Smooth muscle cell (in vitro differentiated cells): ENCODE measurements at regions not wholly inside any gene's neighbourhood (a gene's known extent, or its start where the extent isn't known, plus 50 kb on each side); places are given as distances from the start of the nearest gene placed in this dataset.

Experiments used
- DNase-seq: peaks from one replicate; lab custom pipeline; 2025; ENCODE audit not compliant: unreplicated experiment; lab: John Stamatoyannopoulos, UW
- H2AFZ ChIP-seq: fragments of 200-600 bp; sonication (generic); 2 replicates; pipeline ENCODE4 v1.6.0; 2016; ENCODE audit warnings: antibody characterized with exemption, low read depth, mild to moderate bottlenecking
- H3F3A ChIP-seq: fragments of 200-600 bp; sonication (generic); 2 replicates; pipeline ENCODE4 v1.6.0; 2017; ENCODE audit warnings: antibody characterized with exemption, low read depth
- H3K27ac ChIP-seq: fragments of 200-600 bp; sonication (generic); 2 replicates; pipeline ENCODE4 v1.5.1; 2016; ENCODE audit warnings: low read depth, mild to moderate bottlenecking
- H3K27me3 ChIP-seq: fragments of 200-600 bp; sonication (generic); 2 replicates; pipeline ENCODE4 v1.6.1; 2016; ENCODE audit warnings: low read depth, mild to moderate bottlenecking
- H3K36me3 ChIP-seq: fragments of 200-600 bp; sonication (generic); 2 replicates; pipeline ENCODE4 v1.5.1; 2016; ENCODE audit warnings: low read depth
- H3K4me1 ChIP-seq: fragments of 200-600 bp; sonication (generic); 2 replicates; pipeline ENCODE4 v1.5.1; 2016; ENCODE audit warnings: low read depth
- H3K4me2 ChIP-seq: fragments of 200-600 bp; sonication (generic); 2 replicates; pipeline ENCODE4 v1.6.0; 2016; ENCODE audit warnings: mild to moderate bottlenecking
- H3K4me3 ChIP-seq: fragments of 200-600 bp; sonication (generic); 2 replicates; pipeline ENCODE4 v1.5.1; 2016; ENCODE audit warnings: mild to moderate bottlenecking
- H3K79me2 ChIP-seq: fragments of 200-600 bp; sonication (generic); 2 replicates; pipeline ENCODE4 v1.6.0; 2016; ENCODE audit warnings: low read depth, mild to moderate bottlenecking
- H3K9ac ChIP-seq: fragments of 200-600 bp; sonication (generic); 2 replicates; pipeline ENCODE4 v1.6.0; 2016; ENCODE audit warnings: low read depth
- H3K9me3 ChIP-seq: fragments of 200-600 bp; sonication (generic); replicated peaks from 2 replicates; pipeline ENCODE4 v1.5.1; 2016; ENCODE audit warnings: low read depth
- H4K20me1 ChIP-seq: fragments of 200-600 bp; sonication (generic); 2 replicates; pipeline ENCODE4 v1.6.0; 2016; ENCODE audit warnings: low read depth
- CTCF ChIP-seq: fragments of 200-600 bp; sonication (generic); IDR thresholded peaks from 2 replicates; pipeline ENCODE4 v1.5.1; 2017; ENCODE audit warnings: borderline replicate concordance, mild to moderate bottlenecking, antibody characterized with exemption; ENCODE audit not compliant: insufficient read depth, poor library complexity, severe bottlenecking
- WGBS: methylation state at CpG from one replicate; pipeline ENCODE4 v1.1.7; 2016; ENCODE audit warnings: low lambda C conversion rate; 5-methylcytosine and 5-hydroxymethylcytosine counted together

DNA sequence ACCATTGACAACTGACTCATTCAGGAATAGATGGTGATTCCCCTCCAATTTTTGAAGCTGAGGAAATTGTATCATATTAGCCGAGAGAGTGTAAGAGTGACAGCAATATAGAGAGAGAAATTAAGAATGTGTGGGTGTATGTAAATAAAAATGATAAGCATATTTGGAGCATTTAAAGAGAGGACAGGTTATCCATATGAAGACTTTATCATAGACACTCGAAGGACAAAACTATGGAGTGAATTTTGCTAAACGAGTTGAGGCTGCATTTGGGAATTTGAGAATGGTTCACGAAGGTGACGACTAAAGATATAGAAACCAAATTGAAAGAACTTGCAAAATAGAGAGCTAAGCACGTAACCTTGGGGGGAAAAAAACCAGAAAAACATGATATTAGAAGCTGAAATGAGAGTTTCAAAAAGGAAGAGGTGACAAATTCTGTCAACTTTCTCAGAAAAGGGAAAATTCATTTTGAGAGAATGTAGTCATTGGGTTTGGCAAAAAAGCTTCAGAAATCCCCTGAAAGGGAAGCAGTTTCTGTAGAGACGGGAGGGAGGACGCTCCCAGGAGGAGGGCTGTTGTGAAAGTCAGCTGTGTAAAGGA, 129.7 kb downstream of the KCNJ2 start:
- WGBS = 92% methylated on average over 8 of the region's 8 CpGs
- no peaks in the 10 kb centered on the region for H3K36me3 ChIP-seq
- TF ChIP-seq CTCF = no peak

DNA sequence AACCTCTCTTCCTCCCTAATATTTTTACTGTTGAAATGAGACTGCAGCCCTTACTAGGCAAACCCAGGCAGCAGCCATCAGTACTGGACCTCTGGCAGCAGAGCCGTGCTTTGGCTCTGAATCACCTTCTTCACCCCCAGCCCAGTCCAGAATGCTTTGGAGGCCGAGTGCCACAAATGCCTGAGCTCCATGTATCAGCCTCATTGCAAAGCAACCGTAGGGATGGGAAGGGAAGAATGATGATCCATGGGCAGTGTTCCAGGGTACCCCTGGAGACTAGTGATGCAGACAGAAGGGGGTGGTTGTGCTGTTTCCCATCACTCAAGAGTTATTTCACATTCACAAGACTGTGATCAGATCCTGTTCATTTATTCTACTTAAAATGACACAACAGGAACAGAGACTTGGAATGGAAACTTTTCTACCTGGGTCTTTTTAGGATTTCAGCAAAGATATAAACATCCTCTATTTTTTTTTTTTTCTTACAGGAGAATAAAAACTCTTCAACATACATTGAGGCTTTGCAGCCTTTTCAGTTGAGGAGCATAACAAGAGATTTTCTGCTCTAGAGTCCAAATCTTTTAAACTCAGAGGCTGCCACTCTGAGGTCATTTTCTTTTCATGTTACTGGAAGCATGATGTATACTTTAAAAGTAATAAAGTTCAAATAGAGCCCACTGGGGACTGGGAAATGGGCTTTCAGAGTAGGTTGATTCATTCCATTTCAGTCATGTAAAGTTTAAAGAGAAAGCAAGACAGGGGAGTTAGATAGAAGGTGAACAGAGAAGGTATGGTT, 138.3 kb downstream of the KCNJ2 start:
- Histone ChIP-seq H3K9ac (no peak overlapping the region), H3K4me3 (no peak overlapping the region), H3K36me3 (no peaks in the 10 kb centered on the region), H3K4me1 (peaks cover 4% of the 10 kb centered on the region), H3K27ac (no peak overlapping the region), H3K27me3 (peaks cover 31% of the 10 kb centered on the region), H4K20me1 (no peaks in the 10 kb centered on the region), H2AFZ (no peak overlapping the region), H3F3A (no peaks in the 10 kb centered on the region), H3K79me2 (no peaks in the 10 kb centered on the region), H3K4me2 (peak overlapping the region; percentile 33), H3K9me3 (peaks cover 4% of the 10 kb centered on the region)
- WGBS = 37% methylated on average over 3 of the region's 3 CpGs
- TF ChIP-seq CTCF = no peak
- no peak for DNase-seq

More for the DNA sequence above, 129.7 kb downstream of the KCNJ2 start:
- no peaks in the 10 kb centered on the region for H3K4me1 ChIP-seq
- H3F3A ChIP-seq = no peaks in the 10 kb centered on the region
- no peaks in the 10 kb centered on the region for H4K20me1 ChIP-seq
- no peak overlapping the region for H3K9ac ChIP-seq
- DNase-seq = no peak
- H3K79me2 ChIP-seq = no peaks in the 10 kb centered on the region
- no peak overlapping the region for H3K4me3 ChIP-seq
- H3K4me2 ChIP-seq = no peak overlapping the region
- peaks cover 26% of the 10 kb centered on the region for H3K27me3 ChIP-seq
- no peak overlapping the region for H3K27ac ChIP-seq
- H2AFZ ChIP-seq = no peak overlapping the region
- H3K9me3 ChIP-seq = peaks cover 4% of the 10 kb centered on the region

DNA sequence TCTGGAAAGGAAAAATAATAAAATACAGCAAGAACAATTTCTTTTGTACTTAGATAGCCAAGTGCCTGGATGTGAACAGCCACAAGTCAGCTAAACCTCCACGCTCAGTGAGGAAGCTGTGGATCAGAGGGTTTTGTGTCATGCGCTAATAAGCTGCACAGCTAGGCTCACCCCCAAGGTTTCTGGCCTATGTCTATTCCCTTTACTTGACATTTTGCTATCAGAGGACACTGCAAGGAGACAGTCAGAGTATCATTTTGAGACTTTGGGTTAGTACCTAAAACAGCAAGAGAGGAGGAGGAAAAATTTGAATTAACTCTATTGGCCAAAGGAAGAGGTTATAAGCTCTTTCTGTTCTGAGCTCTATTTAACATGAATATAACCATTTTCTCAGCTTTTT, 139.3 kb downstream of the KCNJ2 start:
- H3K9me3 ChIP-seq = no peaks in the 10 kb centered on the region
- no peak overlapping the region for H3K4me3 ChIP-seq
- no peak overlapping the region for H3K9ac ChIP-seq
- TF ChIP-seq CTCF = no peak
- H3K79me2 ChIP-seq = no peaks in the 10 kb centered on the region
- peaks cover 4% of the 10 kb centered on the region for H3K4me1 ChIP-seq
- H4K20me1 ChIP-seq = no peaks in the 10 kb centered on the region
- WGBS = 35% methylated on average over 2 of the region's 2 CpGs
- H3K4me2 ChIP-seq = no peak overlapping the region
- no peak for DNase-seq
- H3K36me3 ChIP-seq = no peaks in the 10 kb centered on the region
- H3F3A ChIP-seq = no peaks in the 10 kb centered on the region
- H3K27me3 ChIP-seq = peaks cover 21% of the 10 kb centered on the region
- no peak overlapping the region for H3K27ac ChIP-seq
- no peak overlapping the region for H2AFZ ChIP-seq
